DND-41 (cell line): ENCODE measurements at regions not wholly inside any gene's neighbourhood (a gene's known extent, or its start where the extent isn't known, plus 50 kb on each side); places are given as distances from the start of the nearest gene placed in this dataset.

Source experiments
- ATAC-seq: fragments of 200-7000 bp; cut with Tn5 transposase; 3 replicates; pipeline ENCODE4 v1.9.1; 2021; ENCODE audit warnings: low read depth; ENCODE audit not compliant: insufficient read depth
- DNase-seq: peaks from one replicate; pipeline ENCODE4 v3.0.0-alpha.2; 2020
- H2AFZ ChIP-seq: 2 replicates; pipeline ENCODE4 v1.6.0; 2012; ENCODE audit warnings: low read depth, low read length
- H3K27ac ChIP-seq: 2 replicates; pipeline ENCODE4 v1.5.1; 2012; ENCODE audit warnings: low read length, inconsistent platforms
- H3K27me3 ChIP-seq: fragments of 200-600 bp; sonication (generic); 2 replicates; pipeline ENCODE4 v1.6.0; 2012; ENCODE audit warnings: low read length, mild to moderate bottlenecking, inconsistent platforms; ENCODE audit not compliant: insufficient read depth, poor library complexity
- H3K36me3 ChIP-seq: 2 replicates; pipeline ENCODE4 v1.5.1; 2012; ENCODE audit warnings: low read length, inconsistent platforms; ENCODE audit not compliant: insufficient read depth
- H3K4me1 ChIP-seq: 2 replicates; pipeline ENCODE4 v1.5.1; 2012; ENCODE audit warnings: mild to moderate bottlenecking, low read length; ENCODE audit not compliant: insufficient read depth
- H3K4me2 ChIP-seq: 2 replicates; pipeline ENCODE4 v1.6.0; 2012; ENCODE audit warnings: mild to moderate bottlenecking, moderate library complexity, low read length, inconsistent platforms; ENCODE audit not compliant: insufficient read depth
- H3K4me3 ChIP-seq, 2 experiments: fragments of 200-600 bp in 1 of 2; shearing (Covaris generic) in 1 of 2; 2 replicates each; pipeline ENCODE4 v1.5.1; 2012 to 2016; ENCODE audit warnings: inconsistent platforms in 2 of 2, low read length in 2 of 2, mild to moderate bottlenecking in 2 of 2, low read depth in 1 of 2, moderate library complexity in 1 of 2
- H3K79me2 ChIP-seq: 2 replicates; pipeline ENCODE4 v1.6.0; 2012; ENCODE audit warnings: low read length, inconsistent platforms; ENCODE audit not compliant: insufficient read depth
- H3K9ac ChIP-seq: 2 replicates; pipeline ENCODE4 v1.6.0; 2012; ENCODE audit warnings: low read depth, mild to moderate bottlenecking, inconsistent platforms, low read length, moderate library complexity
- H3K9me3 ChIP-seq: 2 replicates; pipeline ENCODE4 v1.5.1; 2012; ENCODE audit warnings: low read length, moderate library complexity, mild to moderate bottlenecking, inconsistent platforms; ENCODE audit not compliant: insufficient read depth, severe bottlenecking
- H4K20me1 ChIP-seq: 2 replicates; pipeline ENCODE4 v1.6.0; 2012; ENCODE audit warnings: low read length; ENCODE audit not compliant: insufficient read depth
- CTCF ChIP-seq: IDR thresholded peaks from 2 replicates; pipeline ENCODE4 v1.5.1; 2012; ENCODE audit warnings: borderline replicate concordance, low read length, moderate library complexity, mild to moderate bottlenecking; ENCODE audit not compliant: poor library complexity, severe bottlenecking; ENCODE audit errors: extremely low read depth
- EZH2 ChIP-seq: IDR thresholded peaks from 3 replicates; pipeline ENCODE4 v1.6.1; 2012; ENCODE audit warnings: borderline replicate concordance, low read depth, mild to moderate bottlenecking, moderate library complexity, low read length, inconsistent platforms; ENCODE audit not compliant: severe bottlenecking

- Histone ChIP-seq H3K4me2 (no peak overlapping the region), H3K36me3 (no peaks in the 10 kb centered on the region), H3K9ac (no peak overlapping the region), H3K4me1 (no peaks in the 10 kb centered on the region), H3K79me2 (no peaks in the 10 kb centered on the region), H3K9me3 (no peaks in the 10 kb centered on the region), H3K27ac (no peak overlapping the region), H3K27me3 (no peaks in the 10 kb centered on the region), H2AFZ (no peak overlapping the region), H3K4me3 (no peak overlapping the region), H4K20me1 (no peaks in the 10 kb centered on the region)
- no peak for TF ChIP-seq CTCF
- TF ChIP-seq EZH2, result no peak
- no peak for DNase-seq
- no peak for ATAC-seq
Observed at GRCh38 chr13:86881390-86881789, 789.8 kb upstream of the SLITRK5 start.

- Histone ChIP-seq H3K4me2 (no peak overlapping the region), H2AFZ (no peak overlapping the region), H3K9ac (no peak overlapping the region), H3K36me3 (no peaks in the 10 kb centered on the region), H4K20me1 (no peaks in the 10 kb centered on the region), H3K9me3 (no peaks in the 10 kb centered on the region), H3K27ac (no peak overlapping the region), H3K79me2 (no peaks in the 10 kb centered on the region), H3K4me3 (no peak overlapping the region), H3K4me1 (no peaks in the 10 kb centered on the region), H3K27me3 (no peaks in the 10 kb centered on the region)
- TF ChIP-seq EZH2 (no peak), CTCF (no peak)
- DNase-seq, result no peak
- ATAC-seq, result no peak
Observed at GRCh38 chr13:86882107-86882506, 789.1 kb upstream of the SLITRK5 start.

- Histone ChIP-seq H3K4me2 (no peak overlapping the region), H3K4me3 (no peak overlapping the region), H3K79me2 (no peaks in the 10 kb centered on the region), H3K27me3 (no peaks in the 10 kb centered on the region), H2AFZ (no peak overlapping the region), H3K27ac (no peak overlapping the region), H3K9me3 (no peaks in the 10 kb centered on the region), H3K4me1 (no peaks in the 10 kb centered on the region), H3K9ac (no peak overlapping the region), H3K36me3 (no peaks in the 10 kb centered on the region), H4K20me1 (no peaks in the 10 kb centered on the region)
- no peak for TF ChIP-seq EZH2
- TF ChIP-seq CTCF, result no peak
- DNase-seq (no peak), ATAC-seq (no peak)
Observed at GRCh38 chr13:86882835-86883234, 788.3 kb upstream of the SLITRK5 start.

GRCh38 chr13:86892330-86892729 is 778.8 kb upstream of the SLITRK5 start:
- Histone ChIP-seq H3K4me2 (no peak overlapping the region), H3K27ac (no peak overlapping the region), H3K4me1 (no peaks in the 10 kb centered on the region), H3K79me2 (no peaks in the 10 kb centered on the region), H2AFZ (no peak overlapping the region), H3K9me3 (no peaks in the 10 kb centered on the region), H3K27me3 (no peaks in the 10 kb centered on the region), H3K4me3 (no peak overlapping the region), H3K9ac (no peak overlapping the region), H3K36me3 (no peaks in the 10 kb centered on the region), H4K20me1 (no peaks in the 10 kb centered on the region)
- DNase-seq, result no peak
- TF ChIP-seq EZH2, result no peak
- ATAC-seq, result no peak
